Stomach (tissue), 4 donors: ENCODE measurements at regions not wholly inside any gene's neighbourhood (a gene's known extent, or its start where the extent isn't known, plus 50 kb on each side); places are given as distances from the start of the nearest gene placed in this dataset.

Experiments
- CTCF ChIP-seq, 7 experiments: fragments of 450-650 bp in 4 of 7; fragments of 200-600 bp in 3 of 7; sonication (generic) in 3 of 7; IDR thresholded peaks; one replicate each; pipeline ENCODE4 v1.5.1; 2016 to 2019; ENCODE audit warnings: antibody characterized with exemption in 7 of 7, control low read depth in 2 of 7, mild to moderate bottlenecking in 1 of 7
- POLR2A ChIP-seq, 4 donors: fragments of 450-650 bp; IDR thresholded peaks; one replicate each; pipeline ENCODE4 v1.6.1; 2016; ENCODE audit warnings: antibody characterized with exemption in 4 of 4, control low read depth in 2 of 4, mild to moderate bottlenecking in 1 of 4, moderate library complexity in 1 of 4

- TF ChIP-seq CTCF (IDR thresholded peaks at IDR 0.05) (no peak), POLR2A (IDR thresholded peaks at IDR 0.05) (no peak)
These were observed 111.7 kb upstream of the GPC1 start for GRCh38 chr2:240323601-240324291.
